ENCODE measurements at regions not wholly inside any gene's neighbourhood (a gene's known extent, or its start where the extent isn't known, plus 50 kb on each side); places are given as distances from the start of the nearest gene placed in this dataset.

- Histone ChIP-seq H3K9me3 (no peaks in the 10 kb centered on the region), H3K4me3 (no peak overlapping the region), H3K4me1 (peaks cover 0 to 8% of the 10 kb centered on the region in 2 donors), H3K36me3 (no peaks in the 10 kb centered on the region), H3K27me3 (no peaks in the 10 kb centered on the region), H3K27ac (no peak overlapping the region)
- intact Hi-C loops (cut with DNase I), result no loop called here
- TF ChIP-seq CTCF (IDR thresholded peaks at IDR 0.05), result no peak
- no peak for DNase-seq (ENCODE audit: low spot score in 2 of 2)
These were observed 124.9 kb downstream of the MN1 start for GRCh38 chr22:27676545-27677213.

- H3K27ac ChIP-seq, result no peak overlapping the region
- H3K27me3 ChIP-seq, result no peaks in the 10 kb centered on the region
- no peaks in the 10 kb centered on the region for H3K9me3 ChIP-seq
- H3K4me1 ChIP-seq, result peaks cover 0 to 8% of the 10 kb centered on the region in 2 donors
- TF ChIP-seq CTCF (IDR thresholded peaks at IDR 0.05), result no peak
- intact Hi-C loops (cut with DNase I), result no loop called here
- H3K4me3 ChIP-seq, result no peak overlapping the region
- no peaks in the 10 kb centered on the region for H3K36me3 ChIP-seq
- no peak for DNase-seq (ENCODE audit: low spot score in 2 of 2)
These were observed 123.6 kb downstream of the MN1 start for GRCh38 chr22:27677905-27678458.

GRCh38 chr22:27679176-27679575, 122.4 kb downstream of the MN1 start:
- intact Hi-C loops (cut with DNase I), result no loop called here
- no peak overlapping the region for H3K27ac ChIP-seq
- H3K4me1 ChIP-seq, result peaks cover 0 to under 1% of the 10 kb centered on the region in 2 donors
- H3K36me3 ChIP-seq, result no peaks in the 10 kb centered on the region
- no peak for DNase-seq (ENCODE audit: low spot score in 2 of 2)
- TF ChIP-seq CTCF (IDR thresholded peaks at IDR 0.05), result no peak
- no peaks in the 10 kb centered on the region for H3K9me3 ChIP-seq
- H3K27me3 ChIP-seq, result no peaks in the 10 kb centered on the region
- no peak overlapping the region for H3K4me3 ChIP-seq

- DNase-seq (ENCODE audit: low spot score in 2 of 2), result no peak
These were observed 121.7 kb downstream of the MN1 start for GRCh38 chr22:27679693-27680488.

GRCh38 chr22:27680636-27681035, 120.9 kb downstream of the MN1 start:
- Histone ChIP-seq H3K4me3 (no peak overlapping the region), H3K27me3 (no peaks in the 10 kb centered on the region), H3K27ac (no peak overlapping the region), H3K36me3 (no peaks in the 10 kb centered on the region), H3K4me1 (peaks cover 3 to 4% of the 10 kb centered on the region in 2 donors), H3K9me3 (no peaks in the 10 kb centered on the region)
- intact Hi-C loops (cut with DNase I), result no loop called here
- TF ChIP-seq CTCF (IDR thresholded peaks at IDR 0.05), result no peak
- DNase-seq (ENCODE audit: low spot score in 2 of 2), result no peak

More at GRCh38 chr22:27679693-27680488, 121.7 kb downstream of the MN1 start:
- Histone ChIP-seq H3K36me3 (no peaks in the 10 kb centered on the region), H3K27me3 (no peaks in the 10 kb centered on the region), H3K9me3 (no peaks in the 10 kb centered on the region), H3K27ac (no peak overlapping the region), H3K4me3 (no peak overlapping the region), H3K4me1 (no peaks in the 10 kb centered on the region)
- TF ChIP-seq CTCF (IDR thresholded peaks at IDR 0.05), result no peak
- intact Hi-C loops (cut with DNase I), result no loop called here
